Upper lobe of left lung (tissue), 4 donors: ENCODE measurements at regions not wholly inside any gene's neighbourhood (a gene's known extent, or its start where the extent isn't known, plus 50 kb on each side); places are given as distances from the start of the nearest gene placed in this dataset.

ENCODE experiments used
- POLR2A ChIP-seq, 4 donors: fragments of 450-650 bp; IDR thresholded peaks; one replicate each; pipeline ENCODE4 v1.5.1; 2016 to 2017; ENCODE audit warnings: antibody characterized with exemption in 4 of 4, mild to moderate bottlenecking in 2 of 4
- POLR2AphosphoS5 ChIP-seq, 2 donors: sonication (generic); formaldehyde crosslinking; IDR thresholded peaks; one replicate each; pipeline ENCODE4 v1.5.1; 2017; ENCODE audit warnings: antibody characterized with exemption in 2 of 2

- TF ChIP-seq POLR2A (IDR thresholded peaks at IDR 0.05) (no peak), POLR2AphosphoS5 (IDR thresholded peaks at IDR 0.05) (no peak)
Observed at GRCh38 chr4:130478406-130478805, 1382.5 kb downstream of the C4orf33 start.
